HFFc6 (cell line): ENCODE measurements at regions not wholly inside any gene's neighbourhood (a gene's known extent, or its start where the extent isn't known, plus 50 kb on each side); places are given as distances from the start of the nearest gene placed in this dataset.
"Not testable (repeated sequence)": the region's sequence is repeated elsewhere in the genome, so short reads cannot be mapped to it uniquely, and the experiment has no call there.

Source experiments
- DNase-seq: peaks from one replicate; pipeline ENCODE4 v3.0.0-alpha.2; 2018
- H3K27ac Mint-ChIP-seq: 2 replicates; pipeline ENCODE4 v1.8.0; 2020; ENCODE audit warnings: mild to moderate bottlenecking, mixed read lengths
- H3K27me3 Mint-ChIP-seq: 2 replicates; pipeline ENCODE4 v1.8.0; 2021; ENCODE audit warnings: mild to moderate bottlenecking, moderate library complexity, mixed read lengths; ENCODE audit not compliant: insufficient read depth
- H3K36me3 Mint-ChIP-seq: 2 replicates; pipeline ENCODE4 v1.8.0; 2021; ENCODE audit warnings: low read depth, mixed read lengths
- H3K4me1 Mint-ChIP-seq: 2 replicates; pipeline ENCODE4 v1.8.0; 2020; ENCODE audit warnings: low read depth, mixed read lengths
- H3K4me3 Mint-ChIP-seq: 2 replicates; pipeline ENCODE4 v1.8.0; 2020; ENCODE audit warnings: mild to moderate bottlenecking, moderate library complexity, mixed read lengths
- H3K9me3 Mint-ChIP-seq: 2 replicates; pipeline ENCODE4 v1.8.0; 2020; ENCODE audit warnings: mild to moderate bottlenecking, mixed read lengths
- TF ChIP-seq, protein P1 (sequence below): fragments of 200-600 bp; sonication (generic); IDR thresholded peaks from 2 replicates; pipeline ENCODE4 v1.5.0; 2021; ENCODE audit warnings: antibody characterized with exemption, mild to moderate bottlenecking

GRCh38 chr2:75894170-75894569 is 183.5 kb upstream of the GCFC2 start:
- Mint-ChIP-seq H3K9me3 (peaks cover 12% of the 10 kb centered on the region), H3K27ac (no peak overlapping the region), H3K4me1 (no peaks in the 10 kb centered on the region), H3K27me3 (no peaks in the 10 kb centered on the region), H3K4me3 (no peak overlapping the region), H3K36me3 (no peaks in the 10 kb centered on the region)
- TF ChIP-seq, protein P1, sequence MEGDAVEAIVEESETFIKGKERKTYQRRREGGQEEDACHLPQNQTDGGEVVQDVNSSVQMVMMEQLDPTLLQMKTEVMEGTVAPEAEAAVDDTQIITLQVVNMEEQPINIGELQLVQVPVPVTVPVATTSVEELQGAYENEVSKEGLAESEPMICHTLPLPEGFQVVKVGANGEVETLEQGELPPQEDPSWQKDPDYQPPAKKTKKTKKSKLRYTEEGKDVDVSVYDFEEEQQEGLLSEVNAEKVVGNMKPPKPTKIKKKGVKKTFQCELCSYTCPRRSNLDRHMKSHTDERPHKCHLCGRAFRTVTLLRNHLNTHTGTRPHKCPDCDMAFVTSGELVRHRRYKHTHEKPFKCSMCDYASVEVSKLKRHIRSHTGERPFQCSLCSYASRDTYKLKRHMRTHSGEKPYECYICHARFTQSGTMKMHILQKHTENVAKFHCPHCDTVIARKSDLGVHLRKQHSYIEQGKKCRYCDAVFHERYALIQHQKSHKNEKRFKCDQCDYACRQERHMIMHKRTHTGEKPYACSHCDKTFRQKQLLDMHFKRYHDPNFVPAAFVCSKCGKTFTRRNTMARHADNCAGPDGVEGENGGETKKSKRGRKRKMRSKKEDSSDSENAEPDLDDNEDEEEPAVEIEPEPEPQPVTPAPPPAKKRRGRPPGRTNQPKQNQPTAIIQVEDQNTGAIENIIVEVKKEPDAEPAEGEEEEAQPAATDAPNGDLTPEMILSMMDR = no peak
- no peak for DNase-seq

- Mint-ChIP-seq H3K27ac (no peak overlapping the region), H3K27me3 (no peaks in the 10 kb centered on the region), H3K9me3 (peaks cover 9% of the 10 kb centered on the region), H3K4me3 (no peak overlapping the region), H3K4me1 (no peaks in the 10 kb centered on the region), H3K36me3 (no peaks in the 10 kb centered on the region)
- TF ChIP-seq, protein P1 = no peak
- no peak for DNase-seq
These were observed 181.8 kb upstream of the GCFC2 start for GRCh38 chr2:75892490-75892889.

GRCh38 chr2:75882530-75882929 is 171.8 kb upstream of the GCFC2 start:
- Mint-ChIP-seq H3K4me3 (no peak overlapping the region), H3K27ac (no peak overlapping the region), H3K36me3 (no peaks in the 10 kb centered on the region), H3K27me3 (no peaks in the 10 kb centered on the region; the same call in 1 of the 2 replicates), H3K9me3 (peaks cover 16% of the 10 kb centered on the region), H3K4me1 (no peaks in the 10 kb centered on the region)
- TF ChIP-seq, protein P1 = no peak
- DNase-seq = no peak

DNA sequence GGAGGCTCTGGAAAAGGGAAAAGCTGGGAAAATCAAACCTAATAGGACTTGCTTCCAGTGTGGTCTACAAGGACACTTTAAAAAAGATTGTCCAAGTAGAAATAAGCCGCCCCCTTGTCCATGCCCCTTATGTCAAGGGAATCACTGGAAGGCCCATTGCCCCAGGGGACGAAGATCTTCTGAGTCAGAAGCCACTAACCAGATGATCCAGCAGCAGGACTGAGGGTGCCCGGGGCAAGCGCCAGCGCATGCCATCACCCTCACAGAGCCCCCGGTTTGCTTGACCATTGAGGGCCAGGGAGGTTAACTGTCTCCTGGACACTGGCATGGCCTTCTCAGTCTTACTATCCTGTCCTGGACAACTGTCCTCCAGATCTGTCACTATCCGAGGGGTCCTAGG is 164.9 kb upstream of the GCFC2 start:
- not testable (repeated sequence) for H3K27me3 Mint-ChIP-seq, H3K4me3 Mint-ChIP-seq, H3K27ac Mint-ChIP-seq, H3K4me1 Mint-ChIP-seq, H3K9me3 Mint-ChIP-seq, DNase-seq, H3K36me3 Mint-ChIP-seq

DNA sequence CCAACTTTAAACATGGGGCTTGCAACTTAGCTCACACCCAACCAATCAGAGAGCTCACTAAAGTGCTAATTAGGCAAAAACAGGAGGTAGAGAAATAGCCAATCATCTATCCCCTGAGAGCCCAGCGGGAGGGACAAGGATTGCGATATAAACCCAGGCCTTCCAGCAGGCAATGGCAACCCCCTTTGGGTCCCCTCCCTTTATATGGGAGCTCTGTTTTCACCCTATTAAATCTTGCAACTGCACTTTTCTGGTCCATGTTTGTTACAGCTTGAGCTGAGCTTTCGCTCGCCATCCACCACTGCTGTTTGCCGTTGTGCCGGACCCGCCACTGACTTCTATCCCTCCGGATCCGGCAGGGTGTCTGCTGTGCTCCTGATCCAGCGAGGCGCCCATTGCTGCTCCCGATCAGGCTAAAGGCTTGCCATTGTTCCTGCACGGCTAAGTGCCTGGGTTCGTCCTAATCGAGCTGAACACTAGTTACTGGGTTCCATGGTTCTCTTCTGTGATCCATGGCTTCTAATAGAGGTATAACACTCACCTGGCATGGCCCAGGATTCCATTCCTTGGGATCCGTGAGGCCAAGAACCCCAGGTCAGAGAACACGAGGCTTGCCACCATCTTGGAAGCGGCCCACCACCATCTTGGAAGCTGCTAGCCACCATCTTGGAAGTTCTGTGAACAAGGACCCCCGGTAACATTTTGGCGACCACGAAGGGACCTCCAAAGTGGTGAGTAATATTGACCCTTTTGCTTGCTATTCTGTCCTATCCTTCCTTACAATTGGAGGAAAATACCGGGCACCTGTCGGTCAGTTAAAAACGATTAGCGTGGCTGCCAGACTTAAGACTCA is 161.3 kb upstream of the GCFC2 start:
- not testable (repeated sequence) for H3K9me3 Mint-ChIP-seq, H3K4me3 Mint-ChIP-seq, H3K27me3 Mint-ChIP-seq, DNase-seq, H3K27ac Mint-ChIP-seq, H3K36me3 Mint-ChIP-seq, H3K4me1 Mint-ChIP-seq

- Mint-ChIP-seq H3K4me3 (no peak overlapping the region), H3K4me1 (no peaks in the 10 kb centered on the region)
These were observed 160.0 kb upstream of the GCFC2 start for GRCh38 chr2:75870651-75871137.

More at GRCh38 chr2:75870651-75871137, 160.0 kb upstream of the GCFC2 start:
- TF ChIP-seq, protein P1 = no peak
- Mint-ChIP-seq H3K27ac (no peak overlapping the region), H3K27me3 (peaks cover 4% of the 10 kb centered on the region; the same call in 1 of the 2 replicates), H3K36me3 (no peaks in the 10 kb centered on the region), H3K9me3 (peaks cover 5% of the 10 kb centered on the region; the same call in 1 of the 2 replicates)
- DNase-seq = no peak
